Pancreas (tissue), 10 donors: ENCODE measurements at regions not wholly inside any gene's neighbourhood (a gene's known extent, or its start where the extent isn't known, plus 50 kb on each side); places are given as distances from the start of the nearest gene placed in this dataset.

Experiments
- ATAC-seq, 4 donors: fragments of 200-7000 bp; cut with Tn5 transposase; one replicate each; pipeline versions ENCODE4 v1.8.0 to v1.9.1; 2020; ENCODE audit warnings: mild to moderate bottlenecking in 4 of 4, moderate library complexity in 4 of 4
- DNase-seq, 6 donors: peaks; one replicate each; pipeline ENCODE4 v3.0.0-alpha.2; 2020
- FAIRE-seq: peaks from 2 replicates; lab custom pipeline; 2012; peaks lifted over from hg19 to GRCh38; lab: Jason Lieb, UNC
- H3K27ac ChIP-seq, 4 donors: fragments of 200-600 bp; sonication (generic); 1 replicate in 3 of 4; 2 replicates in 1 of 4; pipeline versions ENCODE4 v1.5.0 to v1.8.0; 2020
- H3K27me3 ChIP-seq, 4 donors: fragments of 200-600 bp; one replicate each; pipeline ENCODE4 v1.8.0; 2021
- H3K36me3 ChIP-seq, 3 donors: fragments of 200-600 bp; sonication (generic) in 1 of 3; one replicate each; pipeline versions ENCODE4 v1.5.0 to v1.8.0; 2020 to 2021
- H3K4me1 ChIP-seq, 3 donors: fragments of 200-600 bp; one replicate each; pipeline ENCODE4 v1.8.0; 2021
- H3K4me3 ChIP-seq, 4 donors: fragments of 200-600 bp; sonication (generic) in 2 of 4; one replicate each; pipeline versions ENCODE4 v1.5.0 to v1.8.0; 2020 to 2021
- H3K9me3 ChIP-seq, 4 donors: fragments of 200-600 bp; one replicate each; pipeline ENCODE4 v1.8.0; 2021
- CTCF ChIP-seq, 4 donors: fragments of 200-600 bp; sonication (generic) in 3 of 4; IDR thresholded peaks; one replicate each; pipeline versions ENCODE4 v1.5.0 to v1.8.0; 2021; ENCODE audit warnings: antibody characterized with exemption in 4 of 4
- WGBS, 2 donors: extraction: QIAGEN DNeasy Blood & Tissue Kit; methylation state at CpG; one replicate each; pipeline ENCODE4 v1.1.7; 2013; 5-methylcytosine and 5-hydroxymethylcytosine counted together
- intact Hi-C, 3 donors: fragments of 100-400 bp; cut with DNase I; formaldehyde crosslinking; loops; one replicate each; pipeline versions ENCODE4 v1.11.1 to v1.14.2; 2022
- donor health status: healthy with polysubstance abuse.
- donor health status: DM: no; HTN: no; CAD: no; lungs with moderate emphysema.
- donor health status: DM: no; HTN: no; CAD: no.
- donor health status: control.
- donor health status: control.
- donor health status: Bipolar disorder and iron deficiency.
- donor health status: DM: yes; HTN: yes; CAD: no.
- donor health status: DM: no; HTN: no; CAD: no.
- donor health status: DM: no; HTN: no; CAD: no.
- donor health status: DM: yes; HTN: yes; CAD: no.

- WGBS, 2 donors = 46 to 70% methylated on average over 4 of the region's 4 CpGs
- Histone ChIP-seq H3K27ac (no peak overlapping the region), H3K4me1 (no peaks in the 10 kb centered on the region), H3K27me3 (no peaks in the 10 kb centered on the region), H3K36me3 (no peaks in the 10 kb centered on the region), H3K4me3 (no peak overlapping the region), H3K9me3 (no peaks in the 10 kb centered on the region)
- intact Hi-C loops = no loop called here
- DNase-seq = no peak
- TF ChIP-seq CTCF (IDR thresholded peaks at IDR 0.05) = no peak
- ATAC-seq = no peak
- no peak for FAIRE-seq
Measured at GRCh38 chr6:155832596-155832995, 377.0 kb upstream of the NOX3 start.

- DNase-seq = no peak
- intact Hi-C loops = no loop called here
- no peaks in the 10 kb centered on the region for H3K9me3 ChIP-seq
- no peak for TF ChIP-seq CTCF (IDR thresholded peaks at IDR 0.05)
- no peaks in the 10 kb centered on the region for H3K4me1 ChIP-seq
- no peak for ATAC-seq
- WGBS, 2 donors = 75 to 81% methylated on average over 5 of the region's 5 CpGs
- no peak for FAIRE-seq
- no peaks in the 10 kb centered on the region for H3K27me3 ChIP-seq
- H3K36me3 ChIP-seq = no peaks in the 10 kb centered on the region
- H3K4me3 ChIP-seq = no peak overlapping the region
- no peak overlapping the region for H3K27ac ChIP-seq
Measured at GRCh38 chr6:155830531-155830930, 374.9 kb upstream of the NOX3 start.

GRCh38 chr6:155829646-155830045, 374.0 kb upstream of the NOX3 start:
- intact Hi-C loops = no loop called here
- no peak for TF ChIP-seq CTCF (IDR thresholded peaks at IDR 0.05)
- no peaks in the 10 kb centered on the region for H3K4me1 ChIP-seq
- peaks cover 0 to 8% (median 0%) of the 10 kb centered on the region in 4 donors for H3K27me3 ChIP-seq
- 62 to 77% methylated on average over 2 of the region's 2 CpGs for WGBS, 2 donors
- FAIRE-seq (no peak), DNase-seq (no peak), ATAC-seq (no peak)
- H3K9me3 ChIP-seq = no peaks in the 10 kb centered on the region
- H3K4me3 ChIP-seq = no peak overlapping the region
- H3K36me3 ChIP-seq = no peaks in the 10 kb centered on the region
- no peak overlapping the region for H3K27ac ChIP-seq

- 70% methylated on average over 3 of the region's 3 CpGs for WGBS, 2 donors
- H3K27ac ChIP-seq = no peak overlapping the region
- DNase-seq = no peak
- no peak for FAIRE-seq
- no peak for ATAC-seq
- TF ChIP-seq CTCF (IDR thresholded peaks at IDR 0.05) = no peak
- no peak overlapping the region for H3K4me3 ChIP-seq
- no peaks in the 10 kb centered on the region for H3K9me3 ChIP-seq
- no peaks in the 10 kb centered on the region for H3K4me1 ChIP-seq
- H3K27me3 ChIP-seq = peaks cover 0 to 8% (median 0%) of the 10 kb centered on the region in 4 donors
- intact Hi-C loops = no loop called here
- no peaks in the 10 kb centered on the region for H3K36me3 ChIP-seq
Measured at GRCh38 chr6:155828989-155829388, 373.4 kb upstream of the NOX3 start.

- intact Hi-C loops = no loop called here
- no peaks in the 10 kb centered on the region for H3K27me3 ChIP-seq
- no peaks in the 10 kb centered on the region for H3K4me1 ChIP-seq
- no peak overlapping the region for H3K27ac ChIP-seq
- ATAC-seq (no peak), FAIRE-seq (no peak), DNase-seq (no peak)
- no peak overlapping the region for H3K4me3 ChIP-seq
- no peaks in the 10 kb centered on the region for H3K36me3 ChIP-seq
- TF ChIP-seq CTCF (IDR thresholded peaks at IDR 0.05) = no peak
- 68 to 74% methylated on average over 7 of the region's 7 CpGs for whole genome bisulfite sequencing, 2 donors
- no peaks in the 10 kb centered on the region for H3K9me3 ChIP-seq
Measured at GRCh38 chr6:155818698-155819097, 363.1 kb upstream of the NOX3 start.
